SK-N-SH treated with all-trans-retinoic acid at 6 μM for 48 hours (cell line): ENCODE measurements at regions not wholly inside any gene's neighbourhood (a gene's known extent, or its start where the extent isn't known, plus 50 kb on each side); places are given as distances from the start of the nearest gene placed in this dataset.

ENCODE experiments used
- ATAC-seq: fragments of 200-7000 bp; cut with Tn5 transposase; 3 replicates; pipeline ENCODE4 v1.9.1; 2020; ENCODE audit warnings: mild to moderate bottlenecking, moderate library complexity
- ARNTL ChIP-seq: fragments of 450-650 bp; formaldehyde crosslinking; IDR thresholded peaks from 2 replicates; pipeline ENCODE4 v1.5.0; 2020; ENCODE audit warnings: low read depth, mild to moderate bottlenecking, moderate library complexity, borderline replicate concordance
- BACH2 ChIP-seq: fragments of 250-450 bp; sonication (Bioruptor Pico); IDR thresholded peaks from 2 replicates; pipeline ENCODE4 v1.9.0; 2021; ENCODE audit warnings: mild to moderate bottlenecking, borderline replicate concordance
- CREB5 ChIP-seq: fragments of 250-450 bp; sonication (Bioruptor Pico); IDR thresholded peaks from 2 replicates; pipeline ENCODE4 v1.5.1; 2020; ENCODE audit warnings: low read depth, mild to moderate bottlenecking, moderate library complexity
- CSRNP3 ChIP-seq: fragments of 250-450 bp; sonication (Bioruptor Pico); IDR thresholded peaks from 2 replicates; pipeline ENCODE4 v1.5.1; 2021; ENCODE audit warnings: mild to moderate bottlenecking, moderate library complexity
- ESRRG ChIP-seq: fragments of 250-450 bp; sonication (Bioruptor Pico); IDR thresholded peaks from 2 replicates; pipeline ENCODE4 v1.6.1; 2021; ENCODE audit warnings: mild to moderate bottlenecking
- ISL1 ChIP-seq: fragments of 250-450 bp; sonication (Bioruptor Pico); IDR thresholded peaks from 2 replicates; pipeline ENCODE4 v2.1.2; 2022; ENCODE audit warnings: mild to moderate bottlenecking, moderate library complexity
- OSR1 ChIP-seq: fragments of 250-450 bp; sonication (Bioruptor Pico); IDR thresholded peaks from 2 replicates; pipeline ENCODE4 v1.8.0; 2022; ENCODE audit warnings: moderate library complexity, mild to moderate bottlenecking, inconsistent platforms
- PATZ1 ChIP-seq: fragments of 250-450 bp; sonication (Bioruptor Pico); IDR thresholded peaks from 2 replicates; pipeline ENCODE4 v1.8.0; 2020; ENCODE audit warnings: mild to moderate bottlenecking, moderate library complexity, borderline replicate concordance
- POU6F1 ChIP-seq: fragments of 250-450 bp; sonication (Bioruptor Pico); IDR thresholded peaks from 2 replicates; pipeline ENCODE4 v1.8.0; 2021; ENCODE audit warnings: low read depth, mild to moderate bottlenecking, moderate library complexity, borderline replicate concordance
- PPARA ChIP-seq: fragments of 250-450 bp; sonication (Bioruptor Pico); IDR thresholded peaks from 2 replicates; pipeline ENCODE4 v1.5.0; 2020; ENCODE audit warnings: mild to moderate bottlenecking, borderline replicate concordance
- RARB ChIP-seq: fragments of 250-450 bp; sonication (Bioruptor Pico); IDR thresholded peaks from 2 replicates; pipeline ENCODE4 v1.8.0; 2021; ENCODE audit warnings: mild to moderate bottlenecking, moderate library complexity
- SNAI2 ChIP-seq: fragments of 250-450 bp; sonication (Bioruptor Pico); IDR thresholded peaks from 2 replicates; pipeline ENCODE4 v1.5.0; 2020; ENCODE audit warnings: mild to moderate bottlenecking, moderate library complexity
- TCF4 ChIP-seq: fragments of 250-450 bp; sonication (Bioruptor Pico); IDR thresholded peaks from 2 replicates; pipeline ENCODE4 v1.8.0; 2021; ENCODE audit warnings: mild to moderate bottlenecking, moderate library complexity, borderline replicate concordance
- TOX ChIP-seq: fragments of 250-450 bp; sonication (Bioruptor Pico); IDR thresholded peaks from 2 replicates; pipeline ENCODE4 v1.8.0; 2021; ENCODE audit warnings: mild to moderate bottlenecking, moderate library complexity, borderline replicate concordance
- TSHZ2 ChIP-seq: fragments of 250-450 bp; sonication (Bioruptor Pico); IDR thresholded peaks from 2 replicates; pipeline ENCODE4 v1.5.0; 2020; ENCODE audit warnings: mild to moderate bottlenecking, moderate library complexity
- ZC3H10 ChIP-seq: fragments of 250-450 bp; sonication (Bioruptor Pico); IDR thresholded peaks from 2 replicates; pipeline ENCODE4 v1.5.1; 2021; ENCODE audit warnings: mild to moderate bottlenecking, moderate library complexity
- ZFP3 ChIP-seq: fragments of 250-450 bp; sonication (Bioruptor Pico); IDR thresholded peaks from 2 replicates; pipeline ENCODE4 v1.5.0; 2020; ENCODE audit warnings: mild to moderate bottlenecking, moderate library complexity
- ZFP30 ChIP-seq: fragments of 450-650 bp; formaldehyde crosslinking; IDR thresholded peaks from 2 replicates; pipeline ENCODE4 v1.5.0; 2022; ENCODE audit warnings: mild to moderate bottlenecking, moderate library complexity
- ZNF565 ChIP-seq: fragments of 450-650 bp; formaldehyde crosslinking; conservative IDR thresholded peaks from 2 replicates; pipeline ENCODE4 v1.5.0; 2020; ENCODE audit warnings: low read depth, mild to moderate bottlenecking, moderate library complexity
- ZNF70 ChIP-seq: fragments of 450-650 bp; formaldehyde crosslinking; IDR thresholded peaks from 2 replicates; pipeline ENCODE4 v1.5.0; 2020; ENCODE audit warnings: mild to moderate bottlenecking, moderate library complexity

- ATAC-seq: no peak
- no peak for TF ChIP-seq PPARA (CRISPR knock-in tag)
- TF ChIP-seq ARNTL: no peak
- TF ChIP-seq ZFP3 (CRISPR knock-in tag): no peak
- TF ChIP-seq CSRNP3: no peak
- TF ChIP-seq SNAI2: no peak
- TF ChIP-seq ESRRG: no peak
- TF ChIP-seq TSHZ2 (CRISPR knock-in tag): no peak
- TF ChIP-seq TOX (CRISPR knock-in tag): no peak
- TF ChIP-seq PATZ1 (CRISPR knock-in tag): no peak
- TF ChIP-seq ZNF565: no peak
- TF ChIP-seq RARB (CRISPR knock-in tag): no peak
- TF ChIP-seq ISL1 (CRISPR knock-in tag): no peak
- TF ChIP-seq TCF4 (CRISPR knock-in tag): no peak
- no peak for TF ChIP-seq OSR1 (CRISPR knock-in tag)
- no peak for TF ChIP-seq ZNF70
Observed at GRCh38 chr1:14217384-14217783, 381.1 kb upstream of the KAZN start.

GRCh38 chr1:14220324-14220723, 378.2 kb upstream of the KAZN start:
- no peak for TF ChIP-seq CREB5 (CRISPR knock-in tag)
- TF ChIP-seq ISL1 (CRISPR knock-in tag): no peak
- no peak for TF ChIP-seq ZC3H10 (CRISPR knock-in tag)
- TF ChIP-seq OSR1 (CRISPR knock-in tag): no peak
- no peak for TF ChIP-seq ESRRG
- TF ChIP-seq BACH2 (CRISPR knock-in tag): no peak
- no peak for ATAC-seq

- ATAC-seq: no peak
- TF ChIP-seq TCF4 (CRISPR knock-in tag): no peak
- no peak for TF ChIP-seq ZFP3 (CRISPR knock-in tag)
- TF ChIP-seq ISL1 (CRISPR knock-in tag): no peak
- no peak for TF ChIP-seq TSHZ2 (CRISPR knock-in tag)
- no peak for TF ChIP-seq CSRNP3
- TF ChIP-seq BACH2 (CRISPR knock-in tag): no peak
- no peak for TF ChIP-seq TOX (CRISPR knock-in tag)
- no peak for TF ChIP-seq OSR1 (CRISPR knock-in tag)
- TF ChIP-seq ZFP30 (CRISPR knock-in tag): no peak
- no peak for TF ChIP-seq POU6F1 (CRISPR knock-in tag)
- TF ChIP-seq, all 23 proteins: peak for 0
Observed at GRCh38 chr1:14220811-14221210, 377.7 kb upstream of the KAZN start.
